Neural cell (in vitro differentiated cells): ENCODE measurements at regions not wholly inside any gene's neighbourhood (a gene's known extent, or its start where the extent isn't known, plus 50 kb on each side); places are given as distances from the start of the nearest gene placed in this dataset.

Experiments
- EP300 ChIP-seq: fragments of 450-650 bp; conservative IDR thresholded peaks from 2 replicates; pipeline ENCODE4 v1.6.1; 2014; ENCODE audit warnings: antibody characterized with exemption, mild to moderate bottlenecking, moderate library complexity; ENCODE audit not compliant: poor library complexity, severe bottlenecking
- EZH2 ChIP-seq: fragments of 200-600, 300-800 bp; shearing (Covaris generic), sonication (generic); IDR thresholded peaks from 2 replicates; pipeline ENCODE4 v1.6.1; 2014; ENCODE audit warnings: antibody characterized with exemption, low read length, borderline replicate concordance, mild to moderate bottlenecking; ENCODE audit not compliant: insufficient read depth, poor library complexity, severe bottlenecking
- POLR2AphosphoS5 ChIP-seq: IDR thresholded peaks from 2 replicates; pipeline ENCODE4 v1.6.1; 2012
- RAD21 ChIP-seq: fragments of 450-650 bp; conservative IDR thresholded peaks from 2 replicates; pipeline ENCODE4 v1.6.1; 2014; ENCODE audit warnings: antibody characterized with exemption, mild to moderate bottlenecking, moderate library complexity
- TAF1 ChIP-seq: IDR thresholded peaks from 2 replicates; pipeline ENCODE4 v1.6.1; 2012; ENCODE audit warnings: low read depth
- TF ChIP-seq, protein P1 (sequence below): fragments of 450-650 bp; IDR thresholded peaks from 2 replicates; pipeline ENCODE4 v1.5.1; 2014; ENCODE audit warnings: antibody characterized with exemption, mild to moderate bottlenecking, moderate library complexity; ENCODE audit not compliant: poor library complexity, severe bottlenecking
- TF ChIP-seq, protein P2 (sequence below): IDR thresholded peaks from 2 replicates; pipeline ENCODE4 v1.6.1; 2012; ENCODE audit warnings: borderline replicate concordance

DNA sequence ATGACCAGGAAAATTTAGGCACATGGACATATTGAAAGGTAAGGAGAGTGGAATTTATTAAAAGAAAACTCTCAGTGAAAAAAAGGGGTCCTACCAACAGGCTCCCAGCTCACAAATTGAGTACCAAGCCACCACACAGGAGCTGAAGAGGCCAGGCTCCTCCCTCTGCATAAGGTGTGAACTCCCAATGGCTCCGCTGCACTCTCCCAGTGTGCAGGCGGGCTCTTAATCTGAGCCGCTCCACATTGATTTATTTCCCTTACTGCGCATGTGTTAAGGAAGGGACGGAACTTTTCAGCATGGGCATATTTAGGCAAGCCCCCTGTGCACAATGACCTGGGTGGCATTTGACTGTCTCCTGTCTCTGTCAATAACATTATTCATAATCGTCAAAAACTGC, 68.6 kb upstream of the PLEKHG7 start:
- TF ChIP-seq RAD21 (no peak), EP300 (no peak), EZH2 (no peak), TAF1 (no peak), POLR2AphosphoS5 (no peak)
- TF ChIP-seq, protein P1, sequence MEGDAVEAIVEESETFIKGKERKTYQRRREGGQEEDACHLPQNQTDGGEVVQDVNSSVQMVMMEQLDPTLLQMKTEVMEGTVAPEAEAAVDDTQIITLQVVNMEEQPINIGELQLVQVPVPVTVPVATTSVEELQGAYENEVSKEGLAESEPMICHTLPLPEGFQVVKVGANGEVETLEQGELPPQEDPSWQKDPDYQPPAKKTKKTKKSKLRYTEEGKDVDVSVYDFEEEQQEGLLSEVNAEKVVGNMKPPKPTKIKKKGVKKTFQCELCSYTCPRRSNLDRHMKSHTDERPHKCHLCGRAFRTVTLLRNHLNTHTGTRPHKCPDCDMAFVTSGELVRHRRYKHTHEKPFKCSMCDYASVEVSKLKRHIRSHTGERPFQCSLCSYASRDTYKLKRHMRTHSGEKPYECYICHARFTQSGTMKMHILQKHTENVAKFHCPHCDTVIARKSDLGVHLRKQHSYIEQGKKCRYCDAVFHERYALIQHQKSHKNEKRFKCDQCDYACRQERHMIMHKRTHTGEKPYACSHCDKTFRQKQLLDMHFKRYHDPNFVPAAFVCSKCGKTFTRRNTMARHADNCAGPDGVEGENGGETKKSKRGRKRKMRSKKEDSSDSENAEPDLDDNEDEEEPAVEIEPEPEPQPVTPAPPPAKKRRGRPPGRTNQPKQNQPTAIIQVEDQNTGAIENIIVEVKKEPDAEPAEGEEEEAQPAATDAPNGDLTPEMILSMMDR = no peak
- TF ChIP-seq, protein P2, sequence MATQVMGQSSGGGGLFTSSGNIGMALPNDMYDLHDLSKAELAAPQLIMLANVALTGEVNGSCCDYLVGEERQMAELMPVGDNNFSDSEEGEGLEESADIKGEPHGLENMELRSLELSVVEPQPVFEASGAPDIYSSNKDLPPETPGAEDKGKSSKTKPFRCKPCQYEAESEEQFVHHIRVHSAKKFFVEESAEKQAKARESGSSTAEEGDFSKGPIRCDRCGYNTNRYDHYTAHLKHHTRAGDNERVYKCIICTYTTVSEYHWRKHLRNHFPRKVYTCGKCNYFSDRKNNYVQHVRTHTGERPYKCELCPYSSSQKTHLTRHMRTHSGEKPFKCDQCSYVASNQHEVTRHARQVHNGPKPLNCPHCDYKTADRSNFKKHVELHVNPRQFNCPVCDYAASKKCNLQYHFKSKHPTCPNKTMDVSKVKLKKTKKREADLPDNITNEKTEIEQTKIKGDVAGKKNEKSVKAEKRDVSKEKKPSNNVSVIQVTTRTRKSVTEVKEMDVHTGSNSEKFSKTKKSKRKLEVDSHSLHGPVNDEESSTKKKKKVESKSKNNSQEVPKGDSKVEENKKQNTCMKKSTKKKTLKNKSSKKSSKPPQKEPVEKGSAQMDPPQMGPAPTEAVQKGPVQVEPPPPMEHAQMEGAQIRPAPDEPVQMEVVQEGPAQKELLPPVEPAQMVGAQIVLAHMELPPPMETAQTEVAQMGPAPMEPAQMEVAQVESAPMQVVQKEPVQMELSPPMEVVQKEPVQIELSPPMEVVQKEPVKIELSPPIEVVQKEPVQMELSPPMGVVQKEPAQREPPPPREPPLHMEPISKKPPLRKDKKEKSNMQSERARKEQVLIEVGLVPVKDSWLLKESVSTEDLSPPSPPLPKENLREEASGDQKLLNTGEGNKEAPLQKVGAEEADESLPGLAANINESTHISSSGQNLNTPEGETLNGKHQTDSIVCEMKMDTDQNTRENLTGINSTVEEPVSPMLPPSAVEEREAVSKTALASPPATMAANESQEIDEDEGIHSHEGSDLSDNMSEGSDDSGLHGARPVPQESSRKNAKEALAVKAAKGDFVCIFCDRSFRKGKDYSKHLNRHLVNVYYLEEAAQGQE = no peak
